ENCODE measurements at regions not wholly inside any gene's neighbourhood (a gene's known extent, or its start where the extent isn't known, plus 50 kb on each side); places are given as distances from the start of the nearest gene placed in this dataset.

DNA sequence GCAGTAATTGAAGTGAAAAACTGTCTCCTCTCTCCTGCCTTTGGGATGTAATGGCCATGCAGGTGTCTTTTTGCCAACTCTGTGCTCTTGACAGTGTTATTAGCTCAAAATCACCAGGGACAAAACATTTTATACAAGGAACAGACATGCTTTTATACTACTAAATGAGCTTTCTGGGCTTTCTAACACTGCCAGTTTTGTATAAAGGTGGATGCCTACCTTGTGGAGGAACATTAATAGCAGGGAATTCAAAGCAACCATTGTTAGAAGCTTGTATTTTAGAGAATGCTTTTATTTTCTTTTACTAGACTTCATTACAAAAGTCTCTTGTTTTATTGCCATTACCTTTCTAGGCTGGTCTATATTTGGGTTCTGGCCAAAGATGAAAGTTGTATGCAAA is 54.7 kb upstream of the ARSJ start:
- Histone ChIP-seq H3K4me1 (ENCODE audit: insufficient read depth, low read length) (no peaks in the 10 kb centered on the region), H3K27me3 (ENCODE audit: control insufficient read depth in 1 of 2, insufficient read depth in 2 of 2, low read length in 2 of 2) (no peaks in the 10 kb centered on the region), H3K36me3 (ENCODE audit: insufficient read depth, low read length) (no peaks in the 10 kb centered on the region), H3K4me3 (ENCODE audit: low read length) (no peak overlapping the region), H3K27ac (ENCODE audit: low read depth in 1 of 2, low read length in 2 of 2) (no peak overlapping the region), H3K9me3 (ENCODE audit: control insufficient read depth in 1 of 2, insufficient read depth in 1 of 2, low read length in 2 of 2) (no peaks in the 10 kb centered on the region)
- ATAC-seq (ENCODE audit: poor library complexity), result no peak
- Mint-ChIP-seq H3K27me3 (peaks cover 5% of the 10 kb centered on the region), H3K27ac (no peak overlapping the region), H3K4me1 (ENCODE audit: low read depth) (no peaks in the 10 kb centered on the region), H3K36me3 (ENCODE audit: low read depth) (no peaks in the 10 kb centered on the region), H3K4me3 (no peak overlapping the region), H3K9me3 (no peaks in the 10 kb centered on the region)
- DNase-seq, result no peak
- POLR2A ChIA-PET, result no interaction called here
- CTCF ChIA-PET, result no interaction called here
- TF ChIP-seq, protein P1, sequence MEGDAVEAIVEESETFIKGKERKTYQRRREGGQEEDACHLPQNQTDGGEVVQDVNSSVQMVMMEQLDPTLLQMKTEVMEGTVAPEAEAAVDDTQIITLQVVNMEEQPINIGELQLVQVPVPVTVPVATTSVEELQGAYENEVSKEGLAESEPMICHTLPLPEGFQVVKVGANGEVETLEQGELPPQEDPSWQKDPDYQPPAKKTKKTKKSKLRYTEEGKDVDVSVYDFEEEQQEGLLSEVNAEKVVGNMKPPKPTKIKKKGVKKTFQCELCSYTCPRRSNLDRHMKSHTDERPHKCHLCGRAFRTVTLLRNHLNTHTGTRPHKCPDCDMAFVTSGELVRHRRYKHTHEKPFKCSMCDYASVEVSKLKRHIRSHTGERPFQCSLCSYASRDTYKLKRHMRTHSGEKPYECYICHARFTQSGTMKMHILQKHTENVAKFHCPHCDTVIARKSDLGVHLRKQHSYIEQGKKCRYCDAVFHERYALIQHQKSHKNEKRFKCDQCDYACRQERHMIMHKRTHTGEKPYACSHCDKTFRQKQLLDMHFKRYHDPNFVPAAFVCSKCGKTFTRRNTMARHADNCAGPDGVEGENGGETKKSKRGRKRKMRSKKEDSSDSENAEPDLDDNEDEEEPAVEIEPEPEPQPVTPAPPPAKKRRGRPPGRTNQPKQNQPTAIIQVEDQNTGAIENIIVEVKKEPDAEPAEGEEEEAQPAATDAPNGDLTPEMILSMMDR (IDR thresholded peaks at IDR 0.05), result no peak
- intact Hi-C loops (cut with DNase I, micrococcal nuclease), result no loop called here

DNA sequence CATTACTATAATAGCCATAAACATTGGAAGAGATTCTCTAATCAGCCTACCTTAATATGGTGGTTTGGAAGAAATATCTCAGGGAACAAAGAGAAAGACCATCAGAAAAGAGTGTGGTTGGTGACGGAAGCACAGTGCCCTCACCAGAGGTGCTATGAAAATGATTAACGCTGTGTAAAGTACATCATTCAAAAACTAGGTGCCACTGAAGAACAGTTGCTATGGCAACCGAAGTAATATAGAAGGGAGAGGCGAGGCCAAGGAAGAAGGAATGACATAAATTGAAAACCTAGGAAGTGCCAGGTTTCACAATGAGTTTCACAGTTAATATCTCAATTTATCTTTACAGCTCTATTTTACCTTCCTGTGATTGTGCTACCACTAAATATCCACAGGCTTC is 57.0 kb upstream of the ARSJ start:
- no peak for DNase-seq
- Histone ChIP-seq H3K4me3 (ENCODE audit: low read length) (no peak overlapping the region), H3K36me3 (ENCODE audit: insufficient read depth, low read length) (no peaks in the 10 kb centered on the region), H3K27me3 (ENCODE audit: control insufficient read depth in 1 of 2, insufficient read depth in 2 of 2, low read length in 2 of 2) (no peaks in the 10 kb centered on the region), H3K9me3 (ENCODE audit: control insufficient read depth in 1 of 2, insufficient read depth in 1 of 2, low read length in 2 of 2) (no peaks in the 10 kb centered on the region), H3K4me1 (ENCODE audit: insufficient read depth, low read length) (peaks cover 4% of the 10 kb centered on the region), H3K27ac (ENCODE audit: low read depth in 1 of 2, low read length in 2 of 2) (no peak overlapping the region)
- no peaks in the 10 kb centered on the region for H3K36me3 Mint-ChIP-seq (ENCODE audit: low read depth)
- ChIA-PET CTCF (no interaction called here), POLR2A (no interaction called here)
- peaks cover 5% of the 10 kb centered on the region for H3K27me3 Mint-ChIP-seq
- intact Hi-C loops (cut with DNase I, micrococcal nuclease), result no loop called here
- ATAC-seq (ENCODE audit: poor library complexity), result no peak
- H3K27ac Mint-ChIP-seq, result no peak overlapping the region
- TF ChIP-seq, protein P1 (IDR thresholded peaks at IDR 0.05), result no peak
- H3K9me3 Mint-ChIP-seq, result no peaks in the 10 kb centered on the region
- H3K4me3 Mint-ChIP-seq, result no peak overlapping the region
- H3K4me1 Mint-ChIP-seq (ENCODE audit: low read depth), result peaks cover 9% of the 10 kb centered on the region

DNA sequence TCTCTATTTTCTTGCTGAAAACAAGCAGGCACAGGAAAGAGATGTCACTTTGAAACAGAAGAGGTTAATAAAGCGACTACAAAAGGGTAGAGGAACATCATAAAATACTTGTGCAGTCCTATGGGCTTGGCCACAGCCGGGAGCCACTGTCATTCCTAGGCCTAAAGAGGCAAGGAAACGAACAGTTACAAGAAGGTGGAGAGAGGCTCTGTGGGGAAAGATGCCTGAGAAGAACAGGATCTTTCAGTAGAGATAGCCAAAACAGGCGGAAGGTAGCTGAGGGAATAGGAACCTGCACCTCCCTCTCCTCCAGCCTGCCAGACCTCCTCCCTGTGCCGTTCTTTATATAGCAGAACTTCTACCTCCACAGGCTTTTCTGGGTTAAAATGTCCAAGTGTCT is 57.4 kb upstream of the ARSJ start:
- DNase-seq (no peak), ATAC-seq (ENCODE audit: poor library complexity) (no peak)
- no peaks in the 10 kb centered on the region for H3K36me3 Mint-ChIP-seq (ENCODE audit: low read depth)
- Histone ChIP-seq H3K4me3 (ENCODE audit: low read length) (no peak overlapping the region), H3K27me3 (ENCODE audit: control insufficient read depth in 1 of 2, insufficient read depth in 2 of 2, low read length in 2 of 2) (no peaks in the 10 kb centered on the region), H3K36me3 (ENCODE audit: insufficient read depth, low read length) (no peaks in the 10 kb centered on the region), H3K4me1 (ENCODE audit: insufficient read depth, low read length) (peaks cover 4% of the 10 kb centered on the region), H3K9me3 (ENCODE audit: control insufficient read depth in 1 of 2, insufficient read depth in 1 of 2, low read length in 2 of 2) (no peaks in the 10 kb centered on the region), H3K27ac (ENCODE audit: low read depth in 1 of 2, low read length in 2 of 2) (no peak overlapping the region)
- TF ChIP-seq, protein P1 (IDR thresholded peaks at IDR 0.05), result no peak
- H3K4me1 Mint-ChIP-seq (ENCODE audit: low read depth), result peaks cover 9% of the 10 kb centered on the region
- H3K27me3 Mint-ChIP-seq, result peaks cover 5% of the 10 kb centered on the region
- H3K4me3 Mint-ChIP-seq, result no peak overlapping the region
- no peak overlapping the region for H3K27ac Mint-ChIP-seq
- POLR2A ChIA-PET, result no interaction called here
- intact Hi-C loops (cut with DNase I, micrococcal nuclease), result no loop called here
- H3K9me3 Mint-ChIP-seq, result no peaks in the 10 kb centered on the region
- CTCF ChIA-PET, result no interaction called here
